ENCODE measurements at regions not wholly inside any gene's neighbourhood (a gene's known extent, or its start where the extent isn't known, plus 50 kb on each side); places are given as distances from the start of the nearest gene placed in this dataset.

- Mint-ChIP-seq H3K27me3 (peaks cover 8% of the 10 kb centered on the region), H3K27ac (no peak overlapping the region), H3K9me3 (no peaks in the 10 kb centered on the region), H3K4me1 (ENCODE audit: low read depth) (no peaks in the 10 kb centered on the region), H3K36me3 (ENCODE audit: low read depth) (no peaks in the 10 kb centered on the region), H3K4me3 (no peak overlapping the region)
- CTCF ChIA-PET, result no interaction called here
- TF ChIP-seq, protein P1, sequence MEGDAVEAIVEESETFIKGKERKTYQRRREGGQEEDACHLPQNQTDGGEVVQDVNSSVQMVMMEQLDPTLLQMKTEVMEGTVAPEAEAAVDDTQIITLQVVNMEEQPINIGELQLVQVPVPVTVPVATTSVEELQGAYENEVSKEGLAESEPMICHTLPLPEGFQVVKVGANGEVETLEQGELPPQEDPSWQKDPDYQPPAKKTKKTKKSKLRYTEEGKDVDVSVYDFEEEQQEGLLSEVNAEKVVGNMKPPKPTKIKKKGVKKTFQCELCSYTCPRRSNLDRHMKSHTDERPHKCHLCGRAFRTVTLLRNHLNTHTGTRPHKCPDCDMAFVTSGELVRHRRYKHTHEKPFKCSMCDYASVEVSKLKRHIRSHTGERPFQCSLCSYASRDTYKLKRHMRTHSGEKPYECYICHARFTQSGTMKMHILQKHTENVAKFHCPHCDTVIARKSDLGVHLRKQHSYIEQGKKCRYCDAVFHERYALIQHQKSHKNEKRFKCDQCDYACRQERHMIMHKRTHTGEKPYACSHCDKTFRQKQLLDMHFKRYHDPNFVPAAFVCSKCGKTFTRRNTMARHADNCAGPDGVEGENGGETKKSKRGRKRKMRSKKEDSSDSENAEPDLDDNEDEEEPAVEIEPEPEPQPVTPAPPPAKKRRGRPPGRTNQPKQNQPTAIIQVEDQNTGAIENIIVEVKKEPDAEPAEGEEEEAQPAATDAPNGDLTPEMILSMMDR (IDR thresholded peaks at IDR 0.05), result no peak
- intact Hi-C loops (cut with micrococcal nuclease), result no loop called here
- ATAC-seq (no peak), DNase-seq (no peak)
- POLR2A ChIA-PET, result no interaction called here
Measured at GRCh38 chr2:136531731-136532130, 233.6 kb upstream of the THSD7B start.

DNA sequence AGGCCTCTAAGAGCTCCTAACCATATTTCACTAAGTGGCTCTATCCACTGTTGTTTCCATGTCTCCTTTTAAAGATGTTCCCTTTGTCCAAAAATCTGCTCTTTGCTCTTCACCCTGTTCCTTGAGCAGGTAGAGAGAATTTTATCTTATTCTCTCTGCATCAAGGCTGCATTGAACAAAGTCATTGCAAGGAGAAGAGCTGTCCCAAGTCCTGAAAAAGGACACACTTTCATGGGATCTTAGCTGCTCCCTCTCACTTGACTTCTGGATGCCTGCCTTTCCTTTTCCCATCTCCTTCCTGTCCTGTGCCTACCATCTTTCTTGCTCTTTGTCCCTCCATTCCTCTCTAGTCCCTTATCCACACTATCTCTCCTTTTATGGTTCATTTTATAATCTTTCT is 235.2 kb upstream of the THSD7B start:
- Mint-ChIP-seq H3K27ac (no peak overlapping the region), H3K4me1 (ENCODE audit: low read depth) (no peaks in the 10 kb centered on the region), H3K4me3 (no peak overlapping the region), H3K27me3 (peaks cover 3% of the 10 kb centered on the region), H3K9me3 (no peaks in the 10 kb centered on the region), H3K36me3 (ENCODE audit: low read depth) (no peaks in the 10 kb centered on the region)
- DNase-seq, result no peak
- ChIA-PET CTCF (no interaction called here), POLR2A (no interaction called here)
- intact Hi-C loops (cut with micrococcal nuclease), result no loop called here
- TF ChIP-seq, protein P1 (IDR thresholded peaks at IDR 0.05), result no peak
- ATAC-seq, result no peak

DNA sequence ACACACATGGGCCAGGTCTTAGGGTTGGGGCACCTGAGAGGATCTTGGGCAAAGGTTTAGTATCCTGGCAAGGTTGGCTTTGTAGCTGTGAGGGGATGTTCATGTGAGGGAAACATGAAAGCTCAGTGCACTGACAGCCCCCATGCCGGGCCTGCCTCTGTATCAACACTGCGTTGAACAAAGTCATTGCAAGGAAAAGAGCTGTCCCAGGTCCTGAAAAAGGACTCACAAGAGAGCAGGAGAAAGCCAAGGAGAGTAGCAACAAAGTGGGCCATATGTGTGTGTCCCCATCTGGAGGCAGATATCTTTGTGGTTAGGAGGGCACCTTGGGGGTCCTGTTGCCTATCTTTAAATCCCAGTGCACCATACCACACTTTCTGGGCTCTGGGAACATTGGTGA is 237.8 kb upstream of the THSD7B start:
- no peaks in the 10 kb centered on the region for H3K4me1 Mint-ChIP-seq (ENCODE audit: low read depth)
- no peak overlapping the region for H3K27ac Mint-ChIP-seq
- no peaks in the 10 kb centered on the region for H3K36me3 Mint-ChIP-seq (ENCODE audit: low read depth)
- DNase-seq (peak; percentile 3), ATAC-seq (no peak)
- H3K9me3 Mint-ChIP-seq, result no peaks in the 10 kb centered on the region
- TF ChIP-seq, protein P1 (IDR thresholded peaks at IDR 0.05), result no peak
- no peak overlapping the region for H3K4me3 Mint-ChIP-seq
- H3K27me3 Mint-ChIP-seq, result peaks cover 3% of the 10 kb centered on the region
- intact Hi-C loops (cut with micrococcal nuclease), result no loop called here
- ChIA-PET CTCF (no interaction called here), POLR2A (no interaction called here)

GRCh38 chr2:136522724-136523123 is 242.6 kb upstream of the THSD7B start:
- Mint-ChIP-seq H3K4me3 (no peak overlapping the region), H3K27me3 (no peaks in the 10 kb centered on the region), H3K9me3 (no peaks in the 10 kb centered on the region), H3K27ac (no peak overlapping the region), H3K4me1 (ENCODE audit: low read depth) (no peaks in the 10 kb centered on the region), H3K36me3 (ENCODE audit: low read depth) (no peaks in the 10 kb centered on the region)
- CTCF ChIA-PET, result interaction anchor here (1.2 kb wide), 1 partner anchor 99 kb away, joined by 5 read pairs; no protein-coding TSS in a partner anchor
- intact Hi-C loops (cut with micrococcal nuclease), result no loop called here
- DNase-seq (no peak), ATAC-seq (no peak)
- TF ChIP-seq, protein P1 (IDR thresholded peaks at IDR 0.05), result no peak
- POLR2A ChIA-PET, result no interaction called here

DNA sequence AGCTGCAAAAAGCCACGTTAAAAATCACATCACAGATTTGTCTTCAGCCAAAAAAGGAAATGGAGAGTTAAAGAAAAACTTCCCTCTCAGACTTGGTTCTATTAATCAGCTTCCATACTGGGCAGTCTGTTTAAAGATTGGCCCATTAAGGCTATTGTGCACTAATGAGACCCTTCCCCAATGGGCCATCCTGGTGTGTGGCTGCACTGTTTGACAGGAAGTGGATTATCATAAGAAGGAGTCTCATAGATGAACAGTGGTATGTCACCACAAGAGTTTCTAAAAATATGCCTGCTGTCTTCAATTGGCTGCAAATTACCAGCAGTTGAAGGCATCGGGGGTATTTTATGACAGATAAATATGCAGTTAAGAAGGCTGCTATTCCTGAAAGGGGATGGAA is 247.6 kb upstream of the THSD7B start:
- POLR2A ChIA-PET, result no interaction called here
- DNase-seq (no peak), ATAC-seq (no peak)
- intact Hi-C loops (cut with micrococcal nuclease), result no loop called here
- Mint-ChIP-seq H3K27me3 (peaks cover 16% of the 10 kb centered on the region), H3K4me3 (no peak overlapping the region), H3K4me1 (ENCODE audit: low read depth) (no peaks in the 10 kb centered on the region), H3K9me3 (no peaks in the 10 kb centered on the region), H3K36me3 (ENCODE audit: low read depth) (no peaks in the 10 kb centered on the region), H3K27ac (no peak overlapping the region)
- TF ChIP-seq, protein P1 (IDR thresholded peaks at IDR 0.05), result no peak
- CTCF ChIA-PET, result interaction anchor here (0.6 kb wide), 1 partner anchor 74 kb away, joined by 3 read pairs; no protein-coding TSS in a partner anchor

Data from activated CD8-positive, alpha-beta T cell treated with anti-CD3 and anti-CD28 coated beads for 36 hours (primary cell).